ENCODE measurements at regions not wholly inside any gene's neighbourhood (a gene's known extent, or its start where the extent isn't known, plus 50 kb on each side); places are given as distances from the start of the nearest gene placed in this dataset.

DNA sequence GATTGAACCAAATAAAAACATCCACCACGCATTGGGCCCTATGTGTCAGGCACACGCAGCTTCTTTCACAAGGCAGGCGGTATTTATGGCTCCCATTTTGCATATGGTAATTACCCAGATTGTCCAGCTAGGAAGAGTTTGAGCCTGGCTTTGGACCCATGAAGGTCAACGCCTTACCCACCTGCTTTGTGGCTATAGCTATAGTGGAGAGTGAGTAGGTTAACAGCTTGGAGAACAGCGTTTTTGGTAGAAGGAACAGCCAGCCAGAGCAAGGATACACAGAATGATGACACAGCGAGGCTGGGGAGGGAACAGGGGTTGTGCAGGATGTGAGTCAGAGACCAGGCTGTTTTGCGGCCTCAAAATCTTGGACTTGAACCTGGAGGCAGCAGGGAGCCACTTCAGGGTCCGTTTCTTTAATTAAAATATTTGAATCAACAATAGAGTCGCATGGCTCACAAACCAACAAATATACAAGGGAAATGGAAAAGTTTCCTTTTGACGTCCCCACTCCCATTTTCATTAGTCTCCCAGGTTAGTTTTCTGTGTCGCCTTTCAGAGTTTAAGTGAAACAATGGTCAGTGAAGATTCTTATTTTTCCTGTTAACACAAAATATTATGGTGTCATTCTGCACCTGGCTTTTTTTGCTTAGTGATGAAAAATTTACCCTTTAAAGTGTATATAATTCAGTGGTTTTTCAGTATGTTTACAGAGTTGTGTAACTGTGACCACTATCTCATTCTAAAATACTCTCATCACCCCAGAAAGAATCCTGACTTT, 118.2 kb upstream of the STX18 start:
- TF ChIP-seq POLR2AphosphoS5 (IDR thresholded peaks at IDR 0.05): no peak
- no peak for TF ChIP-seq POLR2A (IDR thresholded peaks at IDR 0.05)

All from stomach (tissue), 4 donors.